Pancreas (tissue), 10 donors: ENCODE measurements at regions not wholly inside any gene's neighbourhood (a gene's known extent, or its start where the extent isn't known, plus 50 kb on each side); places are given as distances from the start of the nearest gene placed in this dataset.

Source experiments
- ATAC-seq, 4 donors: fragments of 200-7000 bp; cut with Tn5 transposase; one replicate each; pipeline versions ENCODE4 v1.8.0 to v1.9.1; 2020; ENCODE audit warnings: mild to moderate bottlenecking in 4 of 4, moderate library complexity in 4 of 4
- DNase-seq, 6 donors: peaks; one replicate each; pipeline ENCODE4 v3.0.0-alpha.2; 2020
- FAIRE-seq: peaks from 2 replicates; lab custom pipeline; 2012; peaks lifted over from hg19 to GRCh38; lab: Jason Lieb, UNC
- H3K27ac ChIP-seq, 4 donors: fragments of 200-600 bp; sonication (generic); 1 replicate in 3 of 4; 2 replicates in 1 of 4; pipeline versions ENCODE4 v1.5.0 to v1.8.0; 2020
- H3K27me3 ChIP-seq, 4 donors: fragments of 200-600 bp; one replicate each; pipeline ENCODE4 v1.8.0; 2021
- H3K36me3 ChIP-seq, 3 donors: fragments of 200-600 bp; sonication (generic) in 1 of 3; one replicate each; pipeline versions ENCODE4 v1.5.0 to v1.8.0; 2020 to 2021
- H3K4me1 ChIP-seq, 3 donors: fragments of 200-600 bp; one replicate each; pipeline ENCODE4 v1.8.0; 2021
- H3K4me3 ChIP-seq, 4 donors: fragments of 200-600 bp; sonication (generic) in 2 of 4; one replicate each; pipeline versions ENCODE4 v1.5.0 to v1.8.0; 2020 to 2021
- H3K9me3 ChIP-seq, 4 donors: fragments of 200-600 bp; one replicate each; pipeline ENCODE4 v1.8.0; 2021
- WGBS, 2 donors: extraction: QIAGEN DNeasy Blood & Tissue Kit; methylation state at CpG; one replicate each; pipeline ENCODE4 v1.1.7; 2013; 5-methylcytosine and 5-hydroxymethylcytosine counted together
- intact Hi-C, 3 donors: fragments of 100-400 bp; cut with DNase I; formaldehyde crosslinking; loops; one replicate each; pipeline versions ENCODE4 v1.11.1 to v1.14.2; 2022
- microRNA-seq, 2 donors: library from miRNA; unstranded; fragments of <30 nt; microRNA quantifications; one replicate each; pipeline versions ENCODE4 to v1.1.0, GENCODE V29; 2019 to 2020
- TF ChIP-seq, protein P1 (sequence below), 4 donors: fragments of 200-600 bp; sonication (generic) in 3 of 4; IDR thresholded peaks; one replicate each; pipeline versions ENCODE4 v1.5.0 to v1.8.0; 2021; ENCODE audit warnings: antibody characterized with exemption in 4 of 4
- donor health status: healthy with polysubstance abuse.
- donor health status: DM: no; HTN: no; CAD: no; lungs with moderate emphysema.
- donor health status: DM: no; HTN: no; CAD: no.
- donor health status: control.
- donor health status: control.
- donor health status: Bipolar disorder and iron deficiency.
- donor health status: DM: yes; HTN: yes; CAD: no.
- donor health status: DM: no; HTN: no; CAD: no.
- donor health status: DM: no; HTN: no; CAD: no.
- donor health status: DM: yes; HTN: yes; CAD: no.

DNA sequence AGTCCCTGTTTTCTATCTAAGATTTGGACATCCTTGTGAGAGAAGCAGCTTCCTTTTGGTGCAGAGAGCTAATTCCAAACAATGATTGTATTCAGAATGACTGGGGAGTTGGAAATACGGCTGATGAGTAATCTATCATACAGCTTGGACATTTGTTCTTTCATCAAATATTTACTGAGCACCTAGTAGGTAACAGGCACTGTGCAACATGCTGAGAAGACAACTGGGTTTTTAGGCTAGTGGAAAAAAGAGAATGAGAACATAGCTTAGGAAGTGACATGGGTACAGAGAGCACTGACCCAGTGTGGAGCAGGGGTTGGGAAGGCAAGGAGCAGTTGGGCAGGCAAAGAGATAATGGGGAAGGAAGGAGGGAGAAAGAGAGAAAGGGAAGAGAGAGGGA, 87.5 kb downstream of the TBX19 start:
- ATAC-seq (peak in 1 of 4 donors; percentile 15), FAIRE-seq (no peak), DNase-seq (no peak)
- Histone ChIP-seq H3K4me1 (peaks cover 0 to 4% (median 3%) of the 10 kb centered on the region in 3 donors), H3K27ac (no peak overlapping the region), H3K27me3 (no peaks in the 10 kb centered on the region), H3K4me3 (no peak overlapping the region), H3K36me3 (no peaks in the 10 kb centered on the region), H3K9me3 (no peaks in the 10 kb centered on the region)
- 34 to 35% methylated on average over 1 of the region's 1 CpG for WGBS, 2 donors
- TF ChIP-seq, protein P1, sequence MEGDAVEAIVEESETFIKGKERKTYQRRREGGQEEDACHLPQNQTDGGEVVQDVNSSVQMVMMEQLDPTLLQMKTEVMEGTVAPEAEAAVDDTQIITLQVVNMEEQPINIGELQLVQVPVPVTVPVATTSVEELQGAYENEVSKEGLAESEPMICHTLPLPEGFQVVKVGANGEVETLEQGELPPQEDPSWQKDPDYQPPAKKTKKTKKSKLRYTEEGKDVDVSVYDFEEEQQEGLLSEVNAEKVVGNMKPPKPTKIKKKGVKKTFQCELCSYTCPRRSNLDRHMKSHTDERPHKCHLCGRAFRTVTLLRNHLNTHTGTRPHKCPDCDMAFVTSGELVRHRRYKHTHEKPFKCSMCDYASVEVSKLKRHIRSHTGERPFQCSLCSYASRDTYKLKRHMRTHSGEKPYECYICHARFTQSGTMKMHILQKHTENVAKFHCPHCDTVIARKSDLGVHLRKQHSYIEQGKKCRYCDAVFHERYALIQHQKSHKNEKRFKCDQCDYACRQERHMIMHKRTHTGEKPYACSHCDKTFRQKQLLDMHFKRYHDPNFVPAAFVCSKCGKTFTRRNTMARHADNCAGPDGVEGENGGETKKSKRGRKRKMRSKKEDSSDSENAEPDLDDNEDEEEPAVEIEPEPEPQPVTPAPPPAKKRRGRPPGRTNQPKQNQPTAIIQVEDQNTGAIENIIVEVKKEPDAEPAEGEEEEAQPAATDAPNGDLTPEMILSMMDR (IDR thresholded peaks at IDR 0.05): no peak
- intact Hi-C loops: no loop called here

DNA sequence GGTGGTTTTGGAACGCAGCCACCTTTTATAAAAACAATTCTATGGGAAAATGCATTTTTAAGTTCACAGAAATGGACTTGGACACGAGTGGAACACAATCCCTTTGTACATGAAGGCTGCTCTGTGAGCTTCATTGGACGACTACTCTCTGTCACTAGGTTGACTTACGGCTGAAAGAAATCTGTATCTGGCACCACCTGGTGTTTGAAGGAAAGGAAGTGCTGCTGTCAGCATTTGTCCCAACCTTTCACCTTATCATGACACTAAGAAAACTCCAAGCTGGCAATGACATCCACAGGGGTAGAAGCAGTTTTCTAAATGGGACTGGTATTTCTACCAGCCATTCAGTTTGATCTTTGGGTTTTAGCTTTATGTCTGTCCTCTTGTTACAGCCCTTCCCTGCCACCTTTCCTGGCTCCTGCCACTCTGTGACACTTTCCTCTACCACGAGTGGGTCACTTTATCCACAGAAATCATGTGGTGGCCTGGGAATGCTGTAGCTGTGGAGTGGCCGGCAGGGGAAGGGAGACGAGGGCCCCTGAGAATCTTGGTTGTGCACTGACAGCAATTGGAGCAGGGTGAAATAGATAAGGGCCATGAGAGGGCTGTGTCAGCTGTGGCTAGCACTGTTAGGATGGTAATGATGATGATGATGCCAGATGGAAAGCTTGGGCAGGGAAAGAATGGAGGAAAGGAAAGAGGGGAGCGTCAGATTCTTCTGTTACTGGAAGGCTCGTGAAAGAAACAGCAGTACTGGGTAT, 85.2 kb downstream of the TBX19 start:
- TF ChIP-seq, protein P1 (IDR thresholded peaks at IDR 0.05): no peak
- no peak overlapping the region for H3K27ac ChIP-seq
- H3K4me1 ChIP-seq: peaks cover 0 to 4% (median 3%) of the 10 kb centered on the region in 3 donors
- WGBS, 2 donors: 35 to 39% methylated on average over 9 of the region's 9 CpGs
- intact Hi-C loops: no loop called here
- ATAC-seq (peak; percentile 70 to 90 (median 80)), FAIRE-seq (no peak), DNase-seq (peak in 2 of 6 donors; percentile 6 to 16)
- no peaks in the 10 kb centered on the region for H3K36me3 ChIP-seq
- H3K9me3 ChIP-seq: no peaks in the 10 kb centered on the region
- H3K4me3 ChIP-seq: no peak overlapping the region
- H3K27me3 ChIP-seq: no peaks in the 10 kb centered on the region

Small RNAs in the stretch of these regions (microRNA-seq; reads per million reads assigned to microRNA genes)
- 0 reads per million in 2 donors for gene MIR557
